22Rv1 (cell line): ENCODE measurements at regions not wholly inside any gene's neighbourhood (a gene's known extent, or its start where the extent isn't known, plus 50 kb on each side); places are given as distances from the start of the nearest gene placed in this dataset.

Experiments
- H3K27ac ChIP-seq: fragments of 450-650 bp; 2 replicates; pipeline ENCODE4 v1.5.1; 2017
- ZFX ChIP-seq: fragments of 450-650 bp; IDR thresholded peaks from 2 replicates; pipeline ENCODE4 v1.6.1; 2017; ENCODE audit warnings: antibody characterized with exemption, borderline replicate concordance
- TF ChIP-seq, protein P1 (sequence below): fragments of 450-650 bp; IDR thresholded peaks from 2 replicates; pipeline ENCODE4 v1.5.1; 2017; ENCODE audit warnings: mild to moderate bottlenecking

DNA sequence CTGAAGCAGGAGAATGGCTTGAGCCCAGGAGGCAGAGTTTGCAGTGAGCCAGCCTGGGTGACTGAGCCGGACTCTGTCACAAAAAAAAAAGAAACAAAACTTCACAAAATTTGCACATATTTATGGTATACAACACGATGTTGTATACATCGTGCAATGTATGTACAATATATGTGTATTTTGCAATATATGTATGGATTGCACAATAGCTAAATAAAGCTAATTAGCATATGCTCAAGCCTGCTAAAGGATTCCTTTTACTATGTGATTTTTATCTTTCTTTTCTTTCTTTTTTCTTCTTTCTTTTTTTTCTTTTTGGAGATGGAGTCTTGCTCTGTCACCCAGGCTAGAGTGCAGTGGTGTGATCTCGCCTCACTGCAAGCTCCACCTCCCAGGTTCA is 368.0 kb upstream of the FAM98A start:
- H3K27ac ChIP-seq: no peak overlapping the region
- TF ChIP-seq ZFX: no peak
- TF ChIP-seq, protein P1, sequence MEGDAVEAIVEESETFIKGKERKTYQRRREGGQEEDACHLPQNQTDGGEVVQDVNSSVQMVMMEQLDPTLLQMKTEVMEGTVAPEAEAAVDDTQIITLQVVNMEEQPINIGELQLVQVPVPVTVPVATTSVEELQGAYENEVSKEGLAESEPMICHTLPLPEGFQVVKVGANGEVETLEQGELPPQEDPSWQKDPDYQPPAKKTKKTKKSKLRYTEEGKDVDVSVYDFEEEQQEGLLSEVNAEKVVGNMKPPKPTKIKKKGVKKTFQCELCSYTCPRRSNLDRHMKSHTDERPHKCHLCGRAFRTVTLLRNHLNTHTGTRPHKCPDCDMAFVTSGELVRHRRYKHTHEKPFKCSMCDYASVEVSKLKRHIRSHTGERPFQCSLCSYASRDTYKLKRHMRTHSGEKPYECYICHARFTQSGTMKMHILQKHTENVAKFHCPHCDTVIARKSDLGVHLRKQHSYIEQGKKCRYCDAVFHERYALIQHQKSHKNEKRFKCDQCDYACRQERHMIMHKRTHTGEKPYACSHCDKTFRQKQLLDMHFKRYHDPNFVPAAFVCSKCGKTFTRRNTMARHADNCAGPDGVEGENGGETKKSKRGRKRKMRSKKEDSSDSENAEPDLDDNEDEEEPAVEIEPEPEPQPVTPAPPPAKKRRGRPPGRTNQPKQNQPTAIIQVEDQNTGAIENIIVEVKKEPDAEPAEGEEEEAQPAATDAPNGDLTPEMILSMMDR: no peak

DNA sequence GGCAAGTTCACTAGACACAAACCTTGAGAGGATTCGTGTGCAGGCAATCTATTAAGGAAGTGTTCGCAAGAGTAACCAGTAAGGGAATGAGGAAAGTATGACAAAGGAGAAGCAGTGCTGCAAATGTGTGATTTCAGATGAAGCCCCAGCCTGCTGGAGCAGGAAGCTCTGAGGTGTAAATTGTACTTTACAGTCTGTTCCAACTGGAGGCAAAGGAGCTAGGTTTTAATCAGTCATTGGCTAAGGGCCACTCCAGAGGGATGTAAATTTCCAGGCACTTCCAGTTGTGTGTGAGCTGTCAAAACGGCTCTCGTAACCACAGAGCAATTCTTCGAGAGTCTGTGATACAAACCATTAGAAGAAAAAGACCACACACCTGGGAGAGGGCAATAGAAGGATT is 359.5 kb upstream of the FAM98A start:
- no peak for TF ChIP-seq ZFX
- TF ChIP-seq, protein P1: no peak
- no peak overlapping the region for H3K27ac ChIP-seq

DNA sequence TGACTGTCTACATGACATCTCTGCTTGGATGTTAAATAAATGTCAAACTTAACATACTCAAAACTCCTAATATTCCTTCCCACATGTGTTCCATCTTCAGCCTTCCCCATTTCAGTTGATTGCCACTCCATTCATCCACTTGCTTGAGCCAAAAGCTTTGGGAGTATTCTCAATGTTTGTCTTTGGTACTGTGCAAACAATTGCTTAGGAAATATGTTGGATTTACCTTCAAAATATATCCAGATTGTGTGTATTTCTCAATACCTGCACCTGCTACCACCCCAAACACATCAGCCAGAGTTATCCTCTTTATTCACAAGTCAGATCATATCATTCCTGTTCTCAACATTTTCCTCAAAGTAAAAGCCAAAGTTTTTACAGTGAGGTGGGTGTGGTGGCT is 350.3 kb upstream of the FAM98A start:
- TF ChIP-seq, protein P1: no peak
- TF ChIP-seq ZFX: no peak
- H3K27ac ChIP-seq: no peak overlapping the region

DNA sequence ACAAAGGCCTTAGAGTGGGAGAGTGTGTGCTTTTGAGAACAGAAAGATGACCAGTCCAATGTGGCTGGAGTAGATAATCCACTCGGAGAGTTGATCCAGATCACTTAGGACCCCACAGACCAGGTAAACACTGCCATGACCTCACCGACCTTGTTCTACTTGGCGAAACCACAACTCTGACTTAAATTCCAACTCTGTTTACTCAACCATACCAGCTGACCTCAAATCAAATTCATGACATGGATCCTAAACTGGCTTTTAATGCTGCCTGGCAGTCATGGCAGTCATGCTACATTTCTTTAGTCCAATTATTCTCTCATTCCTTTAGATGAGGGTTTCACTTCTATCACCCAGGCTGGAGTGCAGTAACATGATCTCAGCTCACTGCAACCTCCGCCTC is 347.1 kb upstream of the FAM98A start:
- TF ChIP-seq ZFX: no peak
- TF ChIP-seq, protein P1: no peak
- H3K27ac ChIP-seq: no peak overlapping the region

DNA sequence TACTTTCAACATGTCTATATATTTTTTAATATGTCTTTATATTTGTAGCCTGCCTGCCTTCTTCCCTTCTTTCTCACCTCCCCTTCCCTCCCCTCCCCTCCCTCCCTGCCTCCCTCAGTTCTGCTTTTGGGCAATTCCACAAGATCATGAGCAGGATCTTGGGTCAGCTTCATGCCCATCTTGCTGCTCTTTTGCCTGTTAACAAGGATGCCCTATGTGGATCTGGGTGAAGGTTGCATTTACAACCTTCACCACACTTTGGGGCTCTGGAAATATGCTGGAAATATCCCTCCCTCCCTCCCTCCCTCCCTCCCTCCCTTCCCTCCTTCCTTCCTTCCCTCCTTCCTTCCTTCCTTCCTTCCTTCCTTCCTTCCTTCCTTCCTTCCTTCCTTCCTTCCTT is 334.1 kb upstream of the FAM98A start:
- no peak for TF ChIP-seq ZFX
- TF ChIP-seq, protein P1: no peak
- H3K27ac ChIP-seq: no peak overlapping the region

DNA sequence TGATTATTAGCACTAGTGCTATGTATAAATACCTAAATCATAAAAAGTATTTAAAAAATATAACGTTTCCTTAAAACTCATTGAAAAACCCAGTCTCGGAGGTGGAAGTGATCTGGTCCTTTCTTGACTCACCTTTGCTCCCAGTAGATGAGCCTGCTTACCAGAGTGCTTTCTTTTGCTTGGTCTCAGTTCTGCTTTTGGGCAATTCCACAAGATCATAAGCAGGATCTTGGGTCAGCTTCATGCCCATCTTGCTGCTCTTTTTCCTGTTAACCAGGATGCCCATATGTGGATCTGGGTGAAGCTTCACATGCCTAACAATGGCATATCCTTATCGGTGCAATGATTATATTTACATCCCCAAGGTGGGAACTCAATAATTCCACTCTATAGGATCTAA is 332.1 kb upstream of the FAM98A start:
- H3K27ac ChIP-seq: no peak overlapping the region
- no peak for TF ChIP-seq ZFX
- TF ChIP-seq, protein P1: no peak

DNA sequence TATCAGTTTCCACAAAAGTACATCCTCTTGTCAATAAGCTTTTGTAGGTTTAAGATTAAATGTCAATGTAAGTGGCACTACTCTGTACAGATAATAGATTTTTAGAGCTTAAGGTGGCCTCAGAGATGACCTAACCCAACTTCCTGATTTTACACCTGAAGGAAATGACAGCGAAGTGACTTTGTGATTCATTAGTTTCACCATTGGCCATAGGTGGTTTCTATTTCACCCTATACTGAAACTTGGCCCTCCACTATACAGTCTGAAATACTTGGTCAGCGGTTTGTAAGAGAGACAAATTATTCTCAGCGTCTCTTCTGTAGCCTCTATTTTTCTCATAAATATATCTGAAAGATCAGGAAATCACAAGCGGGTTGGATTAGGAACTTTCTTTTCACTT is 330.4 kb upstream of the FAM98A start:
- no peak for TF ChIP-seq ZFX
- no peak overlapping the region for H3K27ac ChIP-seq

DNA sequence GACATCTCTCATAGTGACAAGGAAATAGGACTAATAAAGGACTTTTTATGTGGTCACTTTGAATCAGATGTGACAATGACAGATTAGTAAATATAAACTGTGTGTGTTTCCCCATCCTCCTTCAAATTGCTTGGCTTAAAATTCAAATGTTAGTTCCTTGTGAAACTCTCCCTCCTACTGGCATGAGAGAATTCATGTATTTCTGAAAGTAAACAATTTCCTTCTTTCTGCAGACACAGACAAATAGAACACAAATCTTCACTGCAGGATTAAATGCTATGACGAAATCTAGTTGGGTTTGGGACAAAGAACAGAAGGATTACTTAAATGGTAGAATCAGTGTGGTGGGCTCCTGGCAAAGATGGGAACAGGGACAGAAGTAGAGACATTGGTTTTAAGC is 328.7 kb upstream of the FAM98A start:
- H3K27ac ChIP-seq: no peak overlapping the region
- TF ChIP-seq, protein P1: no peak
- TF ChIP-seq ZFX: no peak
